Liver (tissue), 8 donors: ENCODE measurements at regions not wholly inside any gene's neighbourhood (a gene's known extent, or its start where the extent isn't known, plus 50 kb on each side); places are given as distances from the start of the nearest gene placed in this dataset.

Source experiments
- DNase-seq: peaks from one replicate; pipeline ENCODE4 v3.0.0-alpha.2; 2017; ENCODE audit warnings: low spot score
- H3K27ac ChIP-seq, 2 donors: one replicate each; pipeline ENCODE4 v1.7.0; 2013; ENCODE audit warnings: inconsistent platforms in 2 of 2, low read length in 2 of 2, control low read depth in 1 of 2, low read depth in 1 of 2, mild to moderate bottlenecking in 1 of 2
- H3K27me3 ChIP-seq, 4 donors: one replicate each; pipeline versions ENCODE4 v1.6.1 to v1.7.0; 2013; ENCODE audit warnings: low read length in 3 of 4, inconsistent platforms in 1 of 4, mild to moderate bottlenecking in 1 of 4, moderate library complexity in 1 of 4; ENCODE audit not compliant: control insufficient read depth in 4 of 4, insufficient read depth in 4 of 4
- H3K36me3 ChIP-seq, 4 donors: one replicate each; pipeline versions ENCODE4 v1.6.1 to v1.7.0; 2013; ENCODE audit warnings: low read length in 3 of 4, mild to moderate bottlenecking in 3 of 4, low read depth in 1 of 4, moderate library complexity in 1 of 4; ENCODE audit not compliant: control insufficient read depth in 4 of 4, insufficient read depth in 3 of 4
- H3K4me1 ChIP-seq, 4 donors: one replicate each; pipeline versions ENCODE4 v1.6.1 to v1.7.0; 2013; ENCODE audit warnings: low read length in 3 of 4, mild to moderate bottlenecking in 3 of 4, moderate library complexity in 1 of 4; ENCODE audit not compliant: control insufficient read depth in 4 of 4, insufficient read depth in 4 of 4
- H3K4me3 ChIP-seq, 3 donors: one replicate each; pipeline versions ENCODE4 v1.6.1 to v1.7.0; 2013; ENCODE audit warnings: low read length in 3 of 3, control low read depth in 1 of 3, low read depth in 1 of 3, mild to moderate bottlenecking in 1 of 3
- H3K9ac ChIP-seq, 2 donors: one replicate each; pipeline ENCODE4 v1.7.0; 2013; ENCODE audit warnings: low read length in 2 of 2, mild to moderate bottlenecking in 2 of 2, moderate library complexity in 2 of 2, control low read depth in 1 of 2, low read depth in 1 of 2
- H3K9me3 ChIP-seq, 4 donors: one replicate each; pipeline versions ENCODE4 v1.6.1 to v1.7.0; 2013; ENCODE audit warnings: low read length in 3 of 4; ENCODE audit not compliant: control insufficient read depth in 4 of 4
- ATF3 ChIP-seq: IDR thresholded peaks from 2 replicates; pipeline ENCODE4 v1.6.1; 2016; ENCODE audit warnings: antibody characterized with exemption
- CTCF ChIP-seq: fragments of 150-350 bp; IDR thresholded peaks from 2 replicates; pipeline ENCODE4 v1.5.1; 2017; ENCODE audit warnings: improper control_type of control experiment, low read depth, low read length; ENCODE audit not compliant: missing input control
- FOXA1 ChIP-seq: IDR thresholded peaks from 2 replicates; pipeline ENCODE4 v1.6.1; 2016; ENCODE audit warnings: antibody characterized with exemption
- HNF4A ChIP-seq, 2 donors: conservative IDR thresholded peaks; 2 replicates each; pipeline ENCODE4 v1.6.1; 2016; ENCODE audit warnings: antibody characterized with exemption in 2 of 2, mild to moderate bottlenecking in 2 of 2
- HNF4G ChIP-seq: IDR thresholded peaks from 2 replicates; pipeline ENCODE4 v1.6.1; 2016; ENCODE audit warnings: antibody characterized with exemption
- JUND ChIP-seq, 2 donors: IDR thresholded peaks; 2 replicates each; pipeline ENCODE4 v1.6.1; 2016; ENCODE audit warnings: antibody characterized with exemption in 2 of 2
- NR2F2 ChIP-seq: IDR thresholded peaks from 2 replicates; pipeline ENCODE4 v1.6.1; 2016; ENCODE audit warnings: antibody characterized with exemption
- RAD21 ChIP-seq, 2 donors: IDR thresholded peaks; 2 replicates each; pipeline ENCODE4 v1.6.1; 2016; ENCODE audit warnings: antibody characterized with exemption in 2 of 2, mild to moderate bottlenecking in 2 of 2
- REST ChIP-seq: IDR thresholded peaks from 2 replicates; pipeline ENCODE4 v1.6.1; 2016; ENCODE audit warnings: antibody characterized with exemption, mild to moderate bottlenecking
- RXRA ChIP-seq, 2 donors: IDR thresholded peaks; 2 replicates each; pipeline ENCODE4 v1.6.1; 2017 to 2018; ENCODE audit warnings: antibody characterized with exemption in 2 of 2, mild to moderate bottlenecking in 1 of 2
- SP1 ChIP-seq: IDR thresholded peaks from 2 replicates; pipeline ENCODE4 v1.6.1; 2018; ENCODE audit warnings: antibody characterized with exemption, mild to moderate bottlenecking
- TAF1 ChIP-seq: conservative IDR thresholded peaks from 2 replicates; pipeline ENCODE4 v1.6.1; 2016; ENCODE audit warnings: antibody characterized with exemption, mild to moderate bottlenecking
- WGBS: extraction: QIAGEN DNeasy Blood & Tissue Kit; methylation state at CpG from one replicate; pipeline ENCODE4 v1.1.7; 2013; 5-methylcytosine and 5-hydroxymethylcytosine counted together
- donor health status: healthy.
- donor health status: healthy.
- donor health status: healthy.
- donor health status: healthy.
- donor health status: healthy.

GRCh38 chr2:19758658-19759057 lies 143.1 kb downstream of the TTC32 start:
- Histone ChIP-seq H3K9me3 (no peaks in the 10 kb centered on the region), H3K27ac (no peak overlapping the region), H3K36me3 (no peaks in the 10 kb centered on the region), H3K27me3 (no peaks in the 10 kb centered on the region), H3K9ac (no peak overlapping the region), H3K4me1 (no peaks in the 10 kb centered on the region), H3K4me3 (no peak overlapping the region)
- WGBS, result 85% methylated on average over 5 of the region's 5 CpGs
- no peak for DNase-seq
- TF ChIP-seq FOXA1 (no peak), CTCF (no peak), SP1 (no peak), RXRA (IDR thresholded peaks at IDR 0.05) (no peak), NR2F2 (no peak), HNF4G (no peak), REST (no peak), ATF3 (no peak), HNF4A (conservative IDR thresholded peaks at IDR 0.05) (no peak)

- WGBS, result 80% methylated on average over 3 of the region's 3 CpGs
- Histone ChIP-seq H3K4me3 (no peak overlapping the region), H3K36me3 (no peaks in the 10 kb centered on the region), H3K27me3 (no peaks in the 10 kb centered on the region), H3K9ac (no peak overlapping the region), H3K27ac (no peak overlapping the region), H3K9me3 (no peaks in the 10 kb centered on the region), H3K4me1 (no peaks in the 10 kb centered on the region)
- no peak for DNase-seq
- no peak for TF ChIP-seq RAD21 (IDR thresholded peaks at IDR 0.05)
- TF ChIP-seq HNF4A (conservative IDR thresholded peaks at IDR 0.05), result no peak
- TF ChIP-seq RXRA (IDR thresholded peaks at IDR 0.05), result no peak
- no peak for TF ChIP-seq TAF1
Observed at GRCh38 chr2:19757586-19757985, 144.2 kb downstream of the TTC32 start.

GRCh38 chr2:19754907-19755306 lies 146.9 kb downstream of the TTC32 start:
- DNase-seq, result no peak
- H3K9me3 ChIP-seq, result no peaks in the 10 kb centered on the region
- no peaks in the 10 kb centered on the region for H3K36me3 ChIP-seq
- H3K4me1 ChIP-seq, result no peaks in the 10 kb centered on the region
- 86% methylated on average over 10 of the region's 10 CpGs for WGBS
- H3K27me3 ChIP-seq, result no peaks in the 10 kb centered on the region
- H3K9ac ChIP-seq, result no peak overlapping the region
- no peak overlapping the region for H3K27ac ChIP-seq
- no peak overlapping the region for H3K4me3 ChIP-seq
- TF ChIP-seq ATF3 (no peak), TAF1 (no peak), JUND (IDR thresholded peaks at IDR 0.05) (no peak)
